HG02798 (cell line): ENCODE measurements at regions not wholly inside any gene's neighbourhood (a gene's known extent, or its start where the extent isn't known, plus 50 kb on each side); places are given as distances from the start of the nearest gene placed in this dataset.

Experiments used
- ATAC-seq: cut with Tn5 transposase; IDR thresholded peaks from one replicate; pipeline ENCODE4 v1.9.1; 2021; ENCODE audit warnings: mild to moderate bottlenecking; ENCODE audit not compliant: unreplicated experiment, poor library complexity

DNA sequence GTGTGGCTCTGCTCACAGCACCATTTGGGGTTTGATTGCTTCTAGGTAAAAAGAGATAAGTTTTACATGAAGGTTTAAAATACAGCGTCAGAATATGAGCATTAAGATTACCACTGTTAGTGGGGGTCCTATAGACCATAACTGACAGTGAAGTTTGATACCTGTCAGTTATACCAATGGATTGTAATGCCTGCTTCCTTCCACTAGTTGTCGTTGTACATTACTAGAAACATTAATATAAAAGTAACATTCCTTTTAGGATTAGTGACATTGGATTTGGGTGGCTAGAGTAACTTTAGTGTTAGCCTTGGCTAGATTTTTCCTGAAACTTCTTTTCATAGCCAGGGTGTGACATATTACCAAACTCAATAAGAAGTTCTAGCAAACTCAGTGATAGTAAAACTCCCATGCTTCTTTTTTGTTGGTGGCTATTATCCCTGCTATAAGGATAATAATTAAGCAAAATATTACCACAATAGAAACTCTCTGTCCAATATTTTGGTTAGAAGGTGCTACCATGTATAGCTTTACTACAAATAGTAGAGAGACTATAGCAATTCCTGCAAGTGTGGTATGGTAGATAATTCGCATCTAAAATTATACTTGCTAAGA is 57.1 kb downstream of the FAM181B start:
- no peak for ATAC-seq

DNA sequence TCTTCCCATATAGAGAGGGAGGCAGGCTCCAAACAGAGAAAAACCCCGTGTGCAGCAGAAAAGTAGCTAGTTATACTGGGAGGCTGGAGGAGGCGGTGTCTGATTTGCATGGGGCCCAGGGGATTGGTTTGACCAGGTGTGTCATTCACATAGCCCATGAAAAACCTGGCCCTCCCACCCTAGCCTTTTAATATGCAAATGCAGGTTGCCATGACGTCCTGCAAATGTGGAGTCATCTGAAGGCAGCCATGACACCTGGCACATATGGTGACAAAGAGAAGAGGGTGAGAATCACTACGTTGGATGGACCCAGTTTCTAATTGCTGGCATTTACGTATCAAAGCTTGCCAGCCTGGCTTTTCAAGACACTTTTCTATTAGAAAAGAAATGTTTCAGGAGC is 57.8 kb downstream of the FAM181B start:
- no peak for ATAC-seq

DNA sequence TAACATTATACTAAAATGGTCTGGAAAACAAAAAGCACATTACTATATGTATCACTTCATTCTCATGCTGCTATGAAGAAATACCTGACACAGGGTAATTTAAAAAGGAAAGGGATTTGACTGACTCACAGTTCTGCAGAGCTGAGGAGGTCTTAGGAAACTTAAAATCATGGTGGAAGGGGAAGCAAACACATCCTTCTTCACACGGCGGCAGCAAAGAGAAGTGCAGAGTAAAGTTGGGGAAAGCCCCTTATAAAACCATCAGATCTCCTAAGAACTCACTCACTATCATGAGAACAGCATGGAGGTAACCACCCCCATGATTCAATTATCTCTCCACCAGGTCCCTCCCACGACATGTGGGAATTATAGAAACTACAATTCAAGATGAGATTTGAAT is 60.0 kb downstream of the FAM181B start:
- no peak for ATAC-seq

DNA sequence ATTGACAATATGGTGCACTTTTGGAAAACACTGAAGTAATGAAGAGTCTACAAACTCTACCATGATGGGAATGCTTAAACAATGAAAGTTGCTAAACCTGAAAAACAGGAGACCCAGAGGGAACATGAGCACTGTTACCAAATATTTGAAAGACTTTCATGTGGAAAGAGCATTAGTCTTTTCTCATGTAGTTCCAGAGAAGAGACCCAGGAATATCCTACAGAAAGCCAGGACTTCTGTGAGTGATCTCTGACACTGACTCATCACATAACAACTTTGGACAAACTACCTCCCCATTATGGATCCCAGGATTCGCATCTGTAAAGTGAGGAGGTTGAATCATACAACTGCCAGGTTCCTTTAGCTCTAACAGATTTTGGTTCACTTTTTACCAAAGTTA is 62.2 kb downstream of the FAM181B start:
- ATAC-seq, result no peak

DNA sequence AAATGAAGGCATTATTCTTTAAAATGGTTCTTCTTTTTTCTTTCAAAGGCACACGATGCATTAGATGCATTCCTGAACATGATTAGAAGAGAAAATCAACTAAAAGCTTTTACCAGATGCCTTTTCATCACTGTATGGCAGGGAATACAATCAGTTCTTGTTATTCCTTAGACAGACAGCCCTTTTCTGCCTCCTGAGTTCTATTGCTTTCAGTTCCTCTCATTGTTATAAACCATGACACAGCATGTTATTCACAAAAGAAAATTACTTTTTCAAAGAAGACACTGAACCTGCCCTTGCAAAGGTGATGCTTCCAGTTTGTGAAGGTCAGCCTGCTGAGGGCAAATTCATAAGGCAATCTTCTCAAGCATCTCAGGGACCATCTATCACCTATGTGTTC is 70.1 kb downstream of the FAM181B start:
- no peak for ATAC-seq

DNA sequence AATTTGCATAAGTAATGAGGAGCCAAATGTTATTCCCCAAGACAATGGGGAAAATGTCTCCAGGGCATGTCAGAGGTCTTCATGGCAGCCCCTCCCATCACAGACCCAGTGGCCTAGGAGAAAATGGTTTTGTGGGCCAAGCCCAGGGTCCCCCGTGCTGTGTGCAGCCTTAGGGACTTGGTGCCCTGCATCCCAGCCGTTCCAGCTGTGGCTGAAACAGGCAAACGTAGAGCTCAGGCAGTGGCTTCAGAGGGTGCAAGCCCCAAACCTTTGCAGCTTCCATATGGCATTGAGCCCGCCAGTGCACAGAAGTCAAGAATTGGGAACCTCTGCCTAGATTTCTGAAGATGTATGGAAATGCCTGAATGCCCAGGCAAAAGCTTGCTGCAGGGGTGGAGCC is 79.9 kb downstream of the FAM181B start:
- no peak for ATAC-seq

DNA sequence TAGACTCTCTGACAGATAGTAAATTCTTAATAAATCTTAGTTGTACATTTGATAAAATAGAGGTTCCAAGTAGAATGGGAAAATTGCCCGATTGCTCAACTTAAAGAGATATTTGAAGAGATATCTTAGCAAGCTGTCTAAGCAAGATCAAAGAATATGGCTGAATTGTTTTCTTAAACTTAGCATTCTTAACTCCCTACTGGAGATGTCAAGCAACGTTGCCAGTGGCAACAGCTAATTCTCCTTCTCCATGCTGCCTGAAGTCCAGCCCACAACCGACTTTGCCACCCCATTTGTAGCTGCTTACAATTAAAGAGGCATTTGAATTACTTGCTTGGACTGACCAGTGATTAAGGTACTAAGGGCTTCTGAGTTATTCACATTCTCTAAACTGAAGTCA is 94.4 kb downstream of the FAM181B start:
- ATAC-seq, result no peak

DNA sequence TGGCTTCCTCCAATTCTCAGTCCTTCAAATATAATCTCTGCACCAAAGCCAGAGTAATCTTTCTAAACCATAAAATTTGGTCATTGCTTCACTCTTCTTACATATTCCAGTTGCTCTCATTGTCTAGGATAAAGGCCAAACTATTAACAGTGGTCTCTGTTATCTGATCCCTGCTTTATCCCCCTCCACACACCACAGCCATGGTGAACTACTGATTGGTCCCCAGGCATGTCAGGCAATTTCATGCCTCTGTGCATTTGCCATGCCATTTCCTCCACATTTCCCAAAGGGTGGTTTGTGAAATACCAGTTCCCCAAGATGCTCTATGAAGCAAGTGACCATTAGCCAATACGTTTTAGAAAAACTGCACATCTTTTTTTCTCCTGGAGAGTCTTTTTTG is 97.0 kb downstream of the FAM181B start:
- ATAC-seq, result no peak

DNA sequence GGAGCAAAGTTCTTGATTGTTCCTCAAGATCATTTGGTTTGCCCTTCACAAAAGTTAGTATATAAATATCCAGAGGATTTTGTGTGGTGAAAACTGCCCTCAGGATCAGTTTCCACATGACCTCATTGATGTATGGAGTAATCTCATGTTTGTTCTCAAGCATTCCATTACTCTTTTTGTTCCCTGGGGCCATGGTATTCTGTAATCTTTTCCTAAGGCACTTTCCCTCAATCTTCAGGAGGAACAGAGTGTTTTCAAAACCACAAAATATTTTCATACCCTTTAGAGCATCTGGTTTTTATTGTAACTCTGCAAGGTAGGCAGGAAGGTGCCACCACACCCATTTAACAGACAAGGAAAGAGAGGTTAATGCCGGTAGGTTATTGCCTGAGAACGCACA is 99.6 kb downstream of the FAM181B start:
- no peak for ATAC-seq

DNA sequence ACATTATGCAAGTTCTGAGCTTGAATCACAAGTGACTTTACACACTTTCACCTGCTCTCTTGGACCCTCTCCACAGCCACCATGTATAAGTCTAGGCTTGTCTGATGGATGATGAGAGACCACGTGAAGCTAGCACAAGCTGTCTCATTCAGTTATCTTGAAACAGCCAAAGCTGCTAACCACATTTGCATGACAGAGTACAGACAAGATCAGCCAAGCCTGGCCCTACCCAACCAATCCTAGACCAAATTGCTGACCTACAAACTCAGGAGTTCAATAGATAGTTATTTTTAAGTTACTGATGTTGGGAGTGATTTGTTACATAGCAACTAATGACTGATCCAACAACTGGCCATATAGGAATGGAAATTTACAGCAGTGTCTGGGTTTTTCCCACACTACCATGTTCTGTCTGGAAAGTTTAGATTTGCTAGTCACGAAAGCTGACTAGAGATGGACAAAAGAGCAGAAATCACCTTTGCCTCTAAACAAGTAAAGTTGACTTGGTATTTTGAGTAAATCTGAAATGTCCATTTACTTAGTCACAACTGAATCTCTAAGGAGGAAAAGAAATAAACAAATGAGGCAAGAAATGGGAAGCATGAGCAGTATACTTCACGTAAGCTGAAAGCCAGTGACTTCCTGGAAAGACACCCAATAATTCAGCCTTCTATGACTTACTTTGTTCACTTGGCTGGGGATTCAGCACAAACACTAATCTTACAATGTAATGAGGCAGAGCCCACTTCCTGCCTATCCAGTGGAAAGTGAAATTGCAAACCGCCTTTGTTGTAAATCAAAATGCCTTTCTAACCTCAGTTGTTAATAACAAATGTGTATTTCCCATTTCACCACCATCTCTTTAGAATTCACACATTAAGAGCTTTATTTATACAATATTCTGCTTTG is 101.7 kb downstream of the FAM181B start:
- ATAC-seq, result peak; percentile 89

DNA sequence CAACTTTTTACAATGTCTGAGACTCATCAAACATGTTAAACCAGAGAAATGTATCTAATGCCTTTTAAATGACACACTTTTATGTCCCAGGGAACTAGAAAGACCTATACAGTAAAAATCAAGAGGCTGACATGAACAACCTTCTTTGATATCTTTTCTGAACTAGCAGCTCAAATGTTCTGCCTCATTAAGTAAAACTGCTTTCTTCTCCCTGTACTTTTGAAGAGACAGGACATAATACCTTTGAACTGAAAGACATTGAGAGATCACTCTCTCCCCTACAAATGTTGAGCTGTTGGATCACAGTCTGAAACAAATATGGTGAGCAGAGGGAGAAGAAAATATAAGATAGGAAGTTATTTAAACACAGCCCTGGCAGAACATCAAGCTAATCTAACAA is 123.0 kb downstream of the FAM181B start:
- no peak for ATAC-seq

DNA sequence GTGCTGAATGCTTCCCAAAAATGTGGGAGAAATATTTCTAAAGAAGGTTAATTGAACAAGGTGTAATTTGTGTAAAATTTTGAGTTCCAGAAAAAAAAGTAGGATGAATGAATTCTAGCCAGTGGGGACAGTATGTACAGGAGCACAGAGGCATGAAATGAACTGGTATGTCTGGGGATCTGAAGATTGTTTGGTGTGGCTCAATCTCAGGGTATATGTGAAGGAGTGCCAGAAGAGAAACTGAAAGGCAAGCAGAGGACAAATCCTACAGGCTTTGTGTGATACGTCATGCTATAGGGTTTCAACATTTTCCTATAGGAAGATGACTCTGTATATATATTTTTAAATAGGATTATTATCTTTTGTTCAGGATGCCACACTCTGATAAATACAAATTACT is 126.9 kb downstream of the FAM181B start:
- no peak for ATAC-seq

DNA sequence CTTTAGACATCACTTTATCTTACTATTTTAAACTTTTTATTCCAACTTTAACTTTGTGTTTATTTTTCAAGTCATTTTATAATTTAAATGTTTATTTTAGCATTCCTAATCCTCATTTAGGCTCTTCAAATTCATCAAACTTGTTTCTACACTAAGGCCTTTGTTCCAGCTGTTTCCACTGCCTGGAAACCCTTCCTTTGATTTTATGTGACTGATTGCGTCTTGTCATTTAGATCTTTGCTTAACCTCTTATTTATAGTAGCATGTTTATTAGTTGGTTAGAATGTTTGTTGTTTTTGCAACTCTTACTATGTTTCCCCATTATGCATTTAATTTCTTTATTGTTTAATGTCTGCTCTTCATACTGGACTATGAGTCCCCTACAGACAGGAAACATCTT is 132.0 kb downstream of the FAM181B start:
- no peak for ATAC-seq

DNA sequence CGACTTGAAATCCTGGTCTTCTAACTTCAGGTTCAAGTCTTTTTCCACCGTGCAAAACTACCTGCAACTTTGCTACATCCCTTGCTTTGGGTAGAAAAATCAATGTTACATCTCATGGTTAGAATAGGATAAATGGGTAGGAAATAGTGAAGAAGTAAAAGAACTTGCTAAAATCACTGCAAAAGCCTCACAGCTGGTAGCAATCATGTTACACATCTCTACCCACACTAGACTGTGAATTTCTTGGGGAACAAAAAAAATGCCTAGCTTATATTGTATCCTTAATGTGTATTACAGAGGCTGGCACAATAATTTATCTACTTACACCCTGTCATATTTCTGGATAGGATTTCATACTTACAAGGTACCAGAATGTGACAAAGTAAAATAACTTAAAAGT is 133.8 kb downstream of the FAM181B start:
- ATAC-seq, result no peak

DNA sequence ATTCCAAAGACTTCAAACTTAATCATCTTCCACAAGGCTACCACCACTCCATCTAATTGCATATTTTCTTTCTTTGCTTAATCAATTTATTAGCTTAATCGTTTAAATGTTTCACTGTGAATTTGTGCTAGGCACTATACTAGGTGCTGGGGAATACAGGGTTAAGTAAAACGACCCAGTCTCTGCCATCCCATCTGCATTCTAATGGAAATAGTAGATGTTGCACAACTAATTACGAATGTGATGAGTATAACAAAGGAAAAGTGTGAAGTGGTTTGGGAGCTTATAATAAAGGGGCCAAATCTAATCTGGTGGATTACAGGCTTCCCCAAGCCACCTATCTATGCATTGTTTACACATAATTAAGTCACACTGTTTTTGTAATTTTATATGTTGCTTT is 147.1 kb downstream of the FAM181B start:
- ATAC-seq, result no peak

DNA sequence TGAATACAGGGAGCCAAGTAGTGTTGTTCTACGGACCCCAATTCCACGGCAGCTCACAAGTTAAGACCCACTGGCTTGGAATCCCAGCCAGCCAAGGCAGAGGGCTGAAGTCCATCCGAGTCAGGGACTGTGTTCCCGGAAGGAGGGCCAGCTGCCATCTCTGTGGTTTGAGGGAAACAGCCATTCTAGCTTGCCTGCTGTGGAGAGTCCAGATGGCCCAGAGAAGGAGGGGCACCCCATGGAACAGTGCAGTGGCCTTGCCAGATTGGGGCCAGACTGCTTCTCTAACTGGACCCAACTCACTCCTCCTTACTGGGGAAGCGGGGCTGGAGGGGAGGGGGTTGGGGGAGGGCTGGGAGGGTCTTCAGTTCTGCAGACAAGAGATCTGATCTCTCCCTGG is 156.4 kb downstream of the FAM181B start:
- ATAC-seq, result no peak

DNA sequence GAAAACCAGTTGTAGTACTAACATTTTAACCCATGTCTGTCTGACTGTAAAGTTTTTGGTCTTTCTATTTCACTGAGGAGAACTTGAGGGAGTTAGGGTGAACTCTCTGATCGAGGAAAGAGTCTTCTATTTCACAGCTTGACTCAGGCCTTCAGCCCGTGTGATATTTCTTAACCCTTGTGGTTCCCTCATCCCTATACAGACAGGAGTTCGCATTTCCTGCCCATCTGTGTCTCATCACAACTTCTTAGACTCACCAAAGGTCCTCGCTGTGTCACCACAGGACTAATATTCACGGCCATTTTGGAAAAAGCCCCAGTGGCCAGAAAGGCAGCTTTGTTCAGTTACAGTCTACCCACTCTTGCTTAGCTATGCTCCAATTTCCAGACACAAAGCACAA is 172.8 kb downstream of the FAM181B start:
- no peak for ATAC-seq

DNA sequence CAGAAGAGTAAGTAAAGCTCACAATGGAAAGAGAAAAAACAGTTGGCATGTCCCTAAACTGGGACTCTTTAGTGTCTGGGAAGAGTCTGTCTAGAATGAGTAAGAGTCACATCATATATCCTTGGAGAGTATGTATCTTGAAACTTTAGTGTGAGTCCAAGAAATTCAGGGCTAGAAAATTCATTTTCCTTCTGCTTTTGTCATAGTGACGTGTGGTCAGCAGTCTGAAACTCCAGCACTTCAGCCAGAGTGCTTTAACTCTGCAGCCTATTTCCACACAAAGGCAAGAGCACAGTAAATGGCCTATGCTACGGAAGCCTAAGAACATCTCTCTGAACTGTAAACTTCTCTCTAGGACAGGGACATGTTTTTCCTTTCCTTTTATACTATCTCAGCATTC is 174.1 kb downstream of the FAM181B start:
- no peak for ATAC-seq

DNA sequence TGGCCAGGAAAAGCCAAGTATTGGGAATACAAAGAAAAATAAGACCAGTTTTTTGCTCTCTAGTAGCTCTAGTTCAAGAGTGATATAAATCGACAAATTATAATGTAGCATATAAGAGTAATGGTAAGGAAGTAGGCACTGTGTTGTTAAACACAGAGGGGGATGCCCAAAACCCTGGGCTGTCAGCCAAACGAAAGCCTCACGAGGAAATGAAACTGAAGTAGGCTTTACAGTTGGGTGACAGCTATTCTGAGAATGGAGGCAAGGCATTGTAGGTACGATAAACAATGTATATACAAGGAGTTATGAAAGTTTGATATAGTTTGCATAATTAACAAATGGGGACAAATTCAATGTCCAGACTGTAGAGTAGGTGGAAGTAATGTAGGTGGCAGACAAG is 176.4 kb downstream of the FAM181B start:
- peak; percentile 88 for ATAC-seq

DNA sequence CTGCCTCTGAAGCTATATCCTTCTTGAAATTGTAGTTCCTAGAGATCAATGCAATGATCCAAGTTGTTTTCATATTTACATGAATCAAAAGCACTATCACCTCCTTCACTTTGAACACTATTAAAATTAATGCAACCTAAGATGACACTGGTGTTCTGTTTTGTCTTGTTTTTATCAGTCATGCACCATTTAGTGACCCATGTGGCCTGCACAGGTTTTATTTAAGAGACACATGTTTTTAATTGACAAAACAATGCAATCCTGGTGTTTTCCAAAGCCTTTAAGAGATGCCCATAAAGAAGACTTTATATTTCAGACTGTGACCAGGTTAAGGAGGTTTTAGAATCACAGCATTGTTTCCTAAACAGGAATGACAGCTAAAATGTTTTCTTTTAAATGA is 177.5 kb downstream of the FAM181B start:
- no peak for ATAC-seq

DNA sequence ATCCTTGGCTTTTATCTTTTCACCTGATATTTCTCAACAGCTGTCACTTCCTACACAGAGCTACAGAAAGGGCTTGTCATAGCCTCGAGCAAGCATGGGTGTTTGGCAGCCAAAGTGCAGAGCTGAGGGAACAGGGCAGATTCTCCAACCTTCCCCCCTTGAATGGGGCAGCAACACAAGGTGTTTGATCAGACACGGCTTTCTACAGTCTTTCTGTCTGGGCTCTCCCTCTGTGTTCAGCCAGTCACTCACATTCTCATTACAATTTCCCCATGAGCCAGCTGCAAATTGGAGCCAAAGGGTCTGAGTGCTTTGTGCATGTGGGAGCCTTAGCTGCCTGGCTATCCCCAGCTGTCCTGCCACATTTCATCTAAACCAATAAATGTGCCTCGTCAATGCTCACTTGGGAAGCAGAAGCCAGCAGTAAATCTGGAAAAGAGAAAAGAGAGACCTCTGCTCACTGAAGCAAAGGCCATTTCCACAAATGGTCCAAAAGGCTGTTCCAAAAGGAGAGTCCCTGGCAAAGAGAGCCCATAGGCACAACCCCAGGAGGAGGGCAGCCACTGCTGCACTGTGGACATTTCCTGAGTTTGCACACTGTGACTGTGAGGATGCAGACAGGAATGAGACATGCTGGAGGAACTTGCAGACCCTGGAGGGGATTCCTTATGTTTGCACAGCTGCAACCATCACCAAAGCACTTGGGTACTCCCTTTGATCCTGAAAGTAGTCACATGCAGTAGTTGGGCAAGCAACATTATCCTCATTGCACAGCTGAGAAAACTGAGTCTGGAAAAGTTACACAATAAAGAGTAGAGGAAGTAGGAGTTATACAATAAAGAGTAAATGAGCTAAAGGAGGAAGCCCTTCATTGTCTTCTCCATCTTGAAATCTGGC is 186.8 kb downstream of the FAM181B start:
- ATAC-seq, result no peak
